Smooth muscle cell (in vitro differentiated cells): ENCODE measurements at regions not wholly inside any gene's neighbourhood (a gene's known extent, or its start where the extent isn't known, plus 50 kb on each side); places are given as distances from the start of the nearest gene placed in this dataset.

Experiments
- DNase-seq: peaks from one replicate; lab custom pipeline; 2025; ENCODE audit not compliant: unreplicated experiment; lab: John Stamatoyannopoulos, UW
- H2AFZ ChIP-seq: fragments of 200-600 bp; sonication (generic); 2 replicates; pipeline ENCODE4 v1.6.0; 2016; ENCODE audit warnings: antibody characterized with exemption, low read depth, mild to moderate bottlenecking
- H3F3A ChIP-seq: fragments of 200-600 bp; sonication (generic); 2 replicates; pipeline ENCODE4 v1.6.0; 2017; ENCODE audit warnings: antibody characterized with exemption, low read depth
- H3K27ac ChIP-seq: fragments of 200-600 bp; sonication (generic); 2 replicates; pipeline ENCODE4 v1.5.1; 2016; ENCODE audit warnings: low read depth, mild to moderate bottlenecking
- H3K27me3 ChIP-seq: fragments of 200-600 bp; sonication (generic); 2 replicates; pipeline ENCODE4 v1.6.1; 2016; ENCODE audit warnings: low read depth, mild to moderate bottlenecking
- H3K36me3 ChIP-seq: fragments of 200-600 bp; sonication (generic); 2 replicates; pipeline ENCODE4 v1.5.1; 2016; ENCODE audit warnings: low read depth
- H3K4me1 ChIP-seq: fragments of 200-600 bp; sonication (generic); 2 replicates; pipeline ENCODE4 v1.5.1; 2016; ENCODE audit warnings: low read depth
- H3K4me2 ChIP-seq: fragments of 200-600 bp; sonication (generic); 2 replicates; pipeline ENCODE4 v1.6.0; 2016; ENCODE audit warnings: mild to moderate bottlenecking
- H3K4me3 ChIP-seq: fragments of 200-600 bp; sonication (generic); 2 replicates; pipeline ENCODE4 v1.5.1; 2016; ENCODE audit warnings: mild to moderate bottlenecking
- H3K79me2 ChIP-seq: fragments of 200-600 bp; sonication (generic); 2 replicates; pipeline ENCODE4 v1.6.0; 2016; ENCODE audit warnings: low read depth, mild to moderate bottlenecking
- H3K9ac ChIP-seq: fragments of 200-600 bp; sonication (generic); 2 replicates; pipeline ENCODE4 v1.6.0; 2016; ENCODE audit warnings: low read depth
- H3K9me3 ChIP-seq: fragments of 200-600 bp; sonication (generic); replicated peaks from 2 replicates; pipeline ENCODE4 v1.5.1; 2016; ENCODE audit warnings: low read depth
- H4K20me1 ChIP-seq: fragments of 200-600 bp; sonication (generic); 2 replicates; pipeline ENCODE4 v1.6.0; 2016; ENCODE audit warnings: low read depth
- WGBS: methylation state at CpG from one replicate; pipeline ENCODE4 v1.1.7; 2016; ENCODE audit warnings: low lambda C conversion rate; 5-methylcytosine and 5-hydroxymethylcytosine counted together
- TF ChIP-seq, protein P1 (sequence below): fragments of 200-600 bp; sonication (generic); IDR thresholded peaks from 2 replicates; pipeline ENCODE4 v1.5.1; 2017; ENCODE audit warnings: borderline replicate concordance, mild to moderate bottlenecking, antibody characterized with exemption; ENCODE audit not compliant: insufficient read depth, poor library complexity, severe bottlenecking

DNA sequence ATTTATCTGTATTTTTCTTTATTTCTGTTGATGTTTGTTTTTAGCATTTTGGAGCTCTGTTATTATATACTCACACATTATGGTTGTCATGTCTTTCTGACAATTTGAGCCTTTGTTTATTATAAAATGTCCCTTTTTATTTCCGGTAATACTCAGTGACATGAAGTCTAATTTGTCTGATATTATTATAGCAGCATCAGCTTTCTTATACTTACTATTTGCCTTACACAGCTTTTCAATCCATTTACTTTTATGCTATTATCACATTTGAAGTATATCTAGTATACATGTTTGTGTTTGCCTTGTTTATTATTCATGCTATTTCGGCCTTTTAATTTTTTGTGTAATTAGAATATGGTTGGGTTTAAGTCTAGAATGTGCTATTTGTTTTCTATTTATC, 430.6 kb upstream of the FANCL start:
- TF ChIP-seq, protein P1, sequence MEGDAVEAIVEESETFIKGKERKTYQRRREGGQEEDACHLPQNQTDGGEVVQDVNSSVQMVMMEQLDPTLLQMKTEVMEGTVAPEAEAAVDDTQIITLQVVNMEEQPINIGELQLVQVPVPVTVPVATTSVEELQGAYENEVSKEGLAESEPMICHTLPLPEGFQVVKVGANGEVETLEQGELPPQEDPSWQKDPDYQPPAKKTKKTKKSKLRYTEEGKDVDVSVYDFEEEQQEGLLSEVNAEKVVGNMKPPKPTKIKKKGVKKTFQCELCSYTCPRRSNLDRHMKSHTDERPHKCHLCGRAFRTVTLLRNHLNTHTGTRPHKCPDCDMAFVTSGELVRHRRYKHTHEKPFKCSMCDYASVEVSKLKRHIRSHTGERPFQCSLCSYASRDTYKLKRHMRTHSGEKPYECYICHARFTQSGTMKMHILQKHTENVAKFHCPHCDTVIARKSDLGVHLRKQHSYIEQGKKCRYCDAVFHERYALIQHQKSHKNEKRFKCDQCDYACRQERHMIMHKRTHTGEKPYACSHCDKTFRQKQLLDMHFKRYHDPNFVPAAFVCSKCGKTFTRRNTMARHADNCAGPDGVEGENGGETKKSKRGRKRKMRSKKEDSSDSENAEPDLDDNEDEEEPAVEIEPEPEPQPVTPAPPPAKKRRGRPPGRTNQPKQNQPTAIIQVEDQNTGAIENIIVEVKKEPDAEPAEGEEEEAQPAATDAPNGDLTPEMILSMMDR, result no peak

DNA sequence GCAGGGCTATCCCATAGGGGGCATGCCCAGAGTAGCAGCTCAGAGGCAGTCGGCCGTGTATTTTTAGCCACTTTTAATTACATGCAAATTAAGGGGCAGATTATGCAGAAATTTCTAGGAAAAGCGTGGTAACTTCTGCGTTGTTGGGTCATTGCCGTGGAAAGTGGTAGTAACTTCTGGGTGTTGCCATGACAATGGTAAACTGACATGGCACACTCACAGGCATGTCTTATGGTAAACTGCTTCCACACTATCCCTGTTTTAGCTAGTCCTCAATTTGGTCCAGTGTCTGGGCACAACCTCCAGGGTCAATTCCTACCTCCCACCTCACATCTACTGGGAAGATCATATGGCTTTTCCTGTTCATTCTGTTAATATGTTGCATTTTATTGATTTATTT, 428.9 kb upstream of the FANCL start:
- TF ChIP-seq, protein P1, result no peak
- no peaks in the 10 kb centered on the region for H3K27me3 ChIP-seq
- H3K4me3 ChIP-seq, result no peak overlapping the region
- no peaks in the 10 kb centered on the region for H4K20me1 ChIP-seq
- no peak overlapping the region for H3K27ac ChIP-seq
- H3K9me3 ChIP-seq, result no peaks in the 10 kb centered on the region
- no peaks in the 10 kb centered on the region for H3F3A ChIP-seq
- H3K36me3 ChIP-seq, result no peaks in the 10 kb centered on the region
- no peak overlapping the region for H3K9ac ChIP-seq
- no peak for DNase-seq
- no peaks in the 10 kb centered on the region for H3K4me1 ChIP-seq
- no peak overlapping the region for H3K4me2 ChIP-seq
- no peaks in the 10 kb centered on the region for H3K79me2 ChIP-seq
- 92% methylated on average over 5 of the region's 5 CpGs for WGBS
- H2AFZ ChIP-seq, result no peak overlapping the region

More for the DNA sequence above, 430.6 kb upstream of the FANCL start:
- Histone ChIP-seq H3K4me3 (no peak overlapping the region), H4K20me1 (no peaks in the 10 kb centered on the region), H3K36me3 (no peaks in the 10 kb centered on the region), H3F3A (no peaks in the 10 kb centered on the region), H3K79me2 (no peaks in the 10 kb centered on the region), H3K27me3 (no peaks in the 10 kb centered on the region), H3K9me3 (no peaks in the 10 kb centered on the region), H3K4me2 (no peak overlapping the region), H2AFZ (no peak overlapping the region), H3K4me1 (no peaks in the 10 kb centered on the region), H3K27ac (no peak overlapping the region), H3K9ac (no peak overlapping the region)
- 94% methylated on average over 2 of the region's 2 CpGs for WGBS
- no peak for DNase-seq

DNA sequence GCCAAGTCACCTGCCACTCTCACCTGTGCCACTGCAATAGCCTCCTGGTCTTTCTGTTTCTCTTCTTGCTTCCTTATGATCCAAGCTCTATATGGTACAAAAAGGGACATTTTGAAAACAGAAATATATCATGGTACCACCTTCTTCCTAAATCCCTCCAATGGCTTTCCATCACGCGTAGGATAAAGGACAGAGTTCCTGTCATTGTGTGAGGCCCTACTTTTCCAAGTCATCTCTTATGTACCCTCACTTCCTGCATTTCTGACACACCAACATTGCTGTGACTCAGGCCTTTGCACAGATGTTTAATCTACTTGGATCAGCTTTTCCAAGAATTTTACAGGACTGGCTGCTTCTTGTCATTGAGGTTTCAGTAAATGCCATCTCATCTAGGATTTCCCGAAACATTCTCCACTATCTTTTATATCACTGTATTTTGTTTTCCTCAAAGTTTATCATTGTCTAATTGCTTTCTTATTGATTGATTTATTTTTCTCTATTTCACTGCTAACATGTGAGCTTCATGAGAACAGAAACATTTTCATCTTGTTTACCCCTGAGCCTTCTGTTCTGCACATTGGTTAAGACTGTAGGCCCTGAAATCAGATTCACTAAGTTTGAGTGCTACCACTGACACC, 426.1 kb upstream of the FANCL start:
- Histone ChIP-seq H3K27ac (peak overlapping the region; percentile 2), H3K27me3 (no peaks in the 10 kb centered on the region), H3K36me3 (no peaks in the 10 kb centered on the region), H3K4me2 (no peak overlapping the region), H3K79me2 (no peaks in the 10 kb centered on the region), H2AFZ (no peak overlapping the region), H3K4me3 (no peak overlapping the region), H3K4me1 (no peaks in the 10 kb centered on the region), H3K9me3 (no peaks in the 10 kb centered on the region), H3K9ac (no peak overlapping the region), H3F3A (no peaks in the 10 kb centered on the region), H4K20me1 (no peaks in the 10 kb centered on the region)
- whole genome bisulfite sequencing, result 68% methylated on average over 3 of the region's 3 CpGs
- TF ChIP-seq, protein P1, result no peak
- no peak for DNase-seq

DNA sequence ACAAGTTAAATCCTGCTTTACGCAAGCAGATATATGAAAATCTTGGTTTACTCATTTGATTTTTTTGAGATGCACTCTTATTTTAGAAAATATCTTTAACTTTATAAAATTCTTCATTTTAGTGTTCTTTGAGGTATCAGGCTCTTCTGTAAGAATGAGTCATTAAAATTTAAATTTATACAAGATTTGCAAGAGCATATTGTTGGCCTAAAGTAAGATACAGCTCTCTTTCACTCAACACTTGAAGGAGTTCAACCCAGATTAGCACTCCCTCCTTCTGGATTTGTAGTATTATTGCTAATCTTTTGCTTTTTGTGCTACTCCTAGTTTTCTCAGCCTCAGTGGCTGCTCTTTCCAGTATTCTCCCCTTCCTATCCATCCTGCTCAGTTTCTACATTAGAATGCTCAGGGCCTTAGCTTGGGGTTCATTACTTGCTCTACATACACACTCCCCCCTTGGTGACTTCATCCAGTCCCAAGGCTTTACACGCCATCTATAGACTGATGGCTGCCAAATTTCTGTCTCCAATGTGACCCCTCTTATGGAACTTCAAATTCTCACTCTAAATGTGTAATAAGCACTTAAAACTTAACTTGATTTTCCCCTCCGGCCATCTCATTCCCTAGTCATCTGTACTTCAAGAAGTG, 425.3 kb upstream of the FANCL start:
- H3K27me3 ChIP-seq, result no peaks in the 10 kb centered on the region
- H3K4me3 ChIP-seq, result no peak overlapping the region
- H3K9me3 ChIP-seq, result no peaks in the 10 kb centered on the region
- no peak overlapping the region for H2AFZ ChIP-seq
- no peak overlapping the region for H3K4me2 ChIP-seq
- H3K9ac ChIP-seq, result no peak overlapping the region
- TF ChIP-seq, protein P1, result no peak
- H4K20me1 ChIP-seq, result no peaks in the 10 kb centered on the region
- H3K79me2 ChIP-seq, result no peaks in the 10 kb centered on the region
- no peaks in the 10 kb centered on the region for H3K36me3 ChIP-seq
- no peaks in the 10 kb centered on the region for H3F3A ChIP-seq
- 95% methylated on average over 3 of the region's 3 CpGs for WGBS
- no peaks in the 10 kb centered on the region for H3K4me1 ChIP-seq
- DNase-seq, result no peak
- H3K27ac ChIP-seq, result no peak overlapping the region
